Left cardiac atrium (tissue), 4 donors: ENCODE measurements at regions not wholly inside any gene's neighbourhood (a gene's known extent, or its start where the extent isn't known, plus 50 kb on each side); places are given as distances from the start of the nearest gene placed in this dataset.

ENCODE experiments used
- ATAC-seq, 2 donors: fragments of 200-7000 bp; cut with Tn5 transposase; one replicate each; pipeline ENCODE4 v1.9.1; 2020; ENCODE audit warnings: mild to moderate bottlenecking in 2 of 2, moderate library complexity in 2 of 2
- DNase-seq: peaks from one replicate; pipeline ENCODE4 v3.0.0-alpha.2; 2020
- intact Hi-C, 2 donors: fragments of 100-400 bp; cut with DNase I; formaldehyde crosslinking; loops; one replicate each; pipeline versions ENCODE4 v1.14.1 to v1.15.1; 2022 to 2023
- donor health status: DM: no; HTN: yes; CAD: no.
- donor health status: DM: no; HTN: yes; CAD: no; lungs with severe emphysema.
- donor health status: DM: yes; HTN: yes; CAD: no.
- donor health status: Dilated cardiomyopathy.

DNA sequence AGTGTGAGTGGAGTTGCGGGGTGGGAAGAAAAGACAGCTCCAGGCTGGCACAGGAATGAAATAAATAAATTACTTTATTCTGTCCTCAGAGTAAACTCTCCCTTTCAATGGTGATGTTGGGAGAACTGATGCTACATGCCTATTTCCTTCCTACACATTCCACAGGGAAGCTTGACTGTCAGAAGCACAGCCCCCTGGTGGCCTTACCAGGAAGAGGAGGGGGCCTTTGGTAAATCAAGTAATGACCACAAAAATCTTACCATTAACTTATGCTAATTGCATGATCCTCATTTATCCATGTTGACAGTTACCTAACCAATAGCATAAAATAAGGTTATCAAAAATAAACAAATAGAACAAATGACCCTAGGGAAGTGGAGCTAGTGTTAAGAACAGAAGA is 605.0 kb upstream of the PKN2 start:
- intact Hi-C loops, result no loop called here
- DNase-seq, result no peak
- ATAC-seq, result no peak

DNA sequence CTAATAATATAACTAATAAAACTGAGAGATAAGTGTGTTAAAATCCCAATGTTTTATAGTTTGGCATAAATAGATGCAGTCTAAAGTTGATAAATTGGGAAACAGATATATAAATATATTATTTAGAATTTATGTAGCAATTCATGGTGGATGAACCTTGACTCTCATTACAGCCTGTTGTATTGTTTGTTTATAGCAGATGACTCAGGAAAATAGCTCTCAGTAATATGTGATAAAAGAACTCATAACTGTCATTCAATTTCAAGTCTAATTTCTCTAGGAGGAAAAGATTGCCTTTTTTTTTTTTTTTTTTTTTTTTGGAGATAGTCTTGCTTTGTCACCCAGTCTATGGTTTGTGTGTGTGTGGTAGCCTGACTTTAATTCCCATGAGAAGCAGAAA is 603.2 kb upstream of the PKN2 start:
- DNase-seq (no peak), ATAC-seq (no peak)
- intact Hi-C loops, result no loop called here

DNA sequence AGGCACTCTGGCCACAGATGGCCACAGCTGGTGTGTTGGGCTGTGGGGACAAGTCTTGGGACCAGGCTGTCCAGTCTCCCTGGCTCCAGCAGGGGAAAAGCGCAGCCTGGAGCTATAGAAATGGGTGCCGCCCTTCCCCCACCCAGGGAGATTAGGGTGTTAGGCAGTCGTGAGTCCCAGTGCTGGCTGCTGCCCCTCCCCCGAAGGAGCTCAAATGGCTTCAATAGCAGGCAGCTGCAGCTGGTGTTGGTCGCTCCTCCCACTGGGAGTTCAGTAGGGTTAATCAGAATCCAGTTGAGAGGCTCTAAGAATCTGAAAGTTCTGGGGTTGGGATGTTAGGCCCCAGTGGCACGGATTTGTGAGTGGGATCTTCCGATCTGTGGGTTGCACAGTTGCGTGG is 595.6 kb upstream of the PKN2 start:
- ATAC-seq (no peak), DNase-seq (no peak)
- intact Hi-C loops, result no loop called here

DNA sequence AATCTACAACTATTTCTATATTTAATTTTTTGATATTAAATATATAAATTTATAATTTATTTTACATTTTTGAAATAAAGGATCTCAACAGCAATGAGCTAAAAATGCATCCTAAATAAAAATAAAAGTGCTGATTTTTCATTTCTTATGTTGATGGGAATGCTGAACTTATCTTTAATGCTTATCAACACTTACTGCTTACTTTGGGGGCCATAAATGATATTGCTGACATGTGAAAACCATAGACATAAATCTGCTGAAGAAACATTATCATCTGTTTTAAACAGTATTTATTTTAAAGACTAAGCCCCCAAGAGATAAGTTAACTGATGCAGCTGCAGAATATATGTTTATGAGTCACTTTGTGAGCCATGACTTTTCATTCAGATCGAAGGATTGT is 594.1 kb upstream of the PKN2 start:
- intact Hi-C loops, result no loop called here
- no peak for DNase-seq

DNA sequence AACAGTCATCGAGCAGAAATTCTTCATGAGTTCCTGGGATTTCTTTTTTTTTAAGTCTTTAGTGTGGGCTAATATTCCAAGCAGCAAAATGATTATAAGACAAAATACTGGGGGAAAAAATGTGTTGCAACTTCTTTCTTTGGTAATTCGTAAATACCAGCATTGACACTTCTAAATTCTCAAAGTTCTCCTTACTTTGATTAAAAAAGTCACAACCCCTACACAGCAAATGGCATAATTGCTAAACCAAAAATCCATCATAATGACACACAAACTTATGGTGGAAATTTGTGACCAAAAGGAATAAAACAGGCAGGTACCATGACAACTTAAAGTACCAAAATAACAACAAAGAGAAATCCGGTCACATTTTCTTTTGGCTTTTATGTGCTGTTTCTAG is 585.2 kb upstream of the PKN2 start:
- DNase-seq, result no peak
- ATAC-seq, result no peak
- intact Hi-C loops, result no loop called here

More for the DNA sequence above, 594.1 kb upstream of the PKN2 start:
- ATAC-seq, result no peak

DNA sequence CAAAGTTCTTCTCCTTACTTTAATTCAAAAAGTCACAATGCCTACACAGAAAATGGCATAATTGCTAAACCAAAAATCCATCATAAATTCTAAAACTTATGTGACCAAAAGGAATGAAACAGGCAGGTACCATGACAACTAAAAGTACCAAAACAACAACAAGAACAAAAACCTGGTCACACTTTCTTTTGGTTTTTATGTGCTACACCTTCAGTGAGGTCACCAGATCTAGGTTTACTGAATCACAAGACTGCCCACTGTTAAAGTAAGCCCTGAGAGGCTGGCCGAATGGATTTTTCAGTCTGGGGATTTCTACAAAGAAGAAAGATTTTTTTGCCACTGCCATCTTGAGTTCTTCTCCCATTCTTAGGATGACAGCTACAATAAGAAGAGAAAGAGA is 583.0 kb upstream of the PKN2 start:
- ATAC-seq (no peak), DNase-seq (no peak)
- intact Hi-C loops, result no loop called here

DNA sequence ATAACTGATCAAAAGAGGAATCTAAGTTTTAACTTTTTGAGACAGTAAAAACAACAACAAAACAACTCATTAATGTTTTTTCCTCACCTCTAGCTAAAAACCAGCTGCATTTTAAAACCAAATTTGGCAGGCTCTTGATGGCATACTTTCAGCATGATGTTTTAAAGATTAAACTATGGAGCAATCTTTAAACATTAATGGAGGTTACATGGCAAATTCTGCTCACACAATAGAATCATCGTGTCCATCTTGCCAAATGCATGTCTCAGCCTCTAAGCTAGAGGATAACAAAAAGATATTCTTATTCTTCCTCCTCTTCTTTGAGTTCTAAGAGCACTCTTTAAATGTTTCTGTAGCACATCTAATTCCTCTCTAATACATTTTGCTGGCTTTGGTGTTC is 579.8 kb upstream of the PKN2 start:
- intact Hi-C loops, result no loop called here
- peak in 1 of 2 donors; percentile 57 for ATAC-seq
- no peak for DNase-seq

DNA sequence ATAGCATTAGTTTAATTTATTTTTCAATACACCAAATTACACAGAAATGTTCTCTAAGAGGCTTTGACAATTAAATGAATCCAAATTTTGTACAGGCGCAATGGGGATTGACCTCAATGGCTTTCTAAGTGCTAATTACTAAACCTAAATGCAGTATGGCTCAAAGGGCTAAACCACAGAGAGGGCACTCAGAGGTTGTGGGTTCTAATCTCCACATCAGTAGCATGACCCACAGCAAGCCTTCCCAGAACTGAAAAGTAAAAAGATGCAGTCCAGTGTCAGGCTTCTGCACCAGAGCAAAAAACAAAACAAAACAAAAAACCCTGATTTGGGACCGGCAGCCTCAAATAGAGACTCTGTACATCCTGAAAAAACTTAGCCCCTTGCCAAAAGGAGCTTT is 579.2 kb upstream of the PKN2 start:
- ATAC-seq (no peak), DNase-seq (no peak)
- intact Hi-C loops, result no loop called here

DNA sequence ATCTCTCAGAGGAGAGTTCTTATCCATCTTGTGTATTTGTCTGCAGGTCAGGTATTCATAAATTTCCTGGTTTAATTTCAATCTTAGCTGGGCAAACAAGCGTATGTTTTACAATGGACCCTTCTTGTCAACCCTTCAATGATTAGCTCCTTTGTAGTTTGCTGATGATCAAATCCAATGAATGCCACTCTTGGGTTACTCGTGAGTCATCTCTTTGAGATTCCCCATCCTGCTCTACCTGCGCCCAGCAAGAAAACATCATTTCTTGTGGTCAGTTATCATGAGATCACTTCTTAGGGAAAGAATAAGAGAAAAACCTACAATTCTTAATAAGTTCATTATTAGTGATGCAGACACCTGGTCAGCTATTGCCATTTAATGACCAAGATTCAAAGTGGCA is 572.3 kb upstream of the PKN2 start:
- ATAC-seq (no peak), DNase-seq (no peak)
- intact Hi-C loops, result no loop called here

DNA sequence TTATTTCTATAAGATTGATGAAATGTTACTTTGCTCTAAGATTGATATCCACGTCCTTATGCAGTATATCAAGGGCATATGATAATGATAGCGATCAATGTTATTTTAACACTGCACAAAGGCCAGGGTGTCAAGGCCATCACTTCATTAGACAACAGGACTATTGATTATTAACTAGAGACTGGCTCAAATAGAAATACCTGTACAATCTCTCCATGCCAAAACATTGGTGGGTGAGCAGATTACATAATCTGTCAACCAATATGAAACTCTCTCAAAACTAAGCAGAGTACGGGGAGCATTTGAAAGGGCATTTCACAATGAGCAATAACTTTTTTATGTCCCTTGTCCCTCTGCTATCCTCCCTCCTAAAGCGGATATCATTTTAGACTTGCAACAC is 566.5 kb upstream of the PKN2 start:
- intact Hi-C loops, result no loop called here
- ATAC-seq (no peak), DNase-seq (no peak)

DNA sequence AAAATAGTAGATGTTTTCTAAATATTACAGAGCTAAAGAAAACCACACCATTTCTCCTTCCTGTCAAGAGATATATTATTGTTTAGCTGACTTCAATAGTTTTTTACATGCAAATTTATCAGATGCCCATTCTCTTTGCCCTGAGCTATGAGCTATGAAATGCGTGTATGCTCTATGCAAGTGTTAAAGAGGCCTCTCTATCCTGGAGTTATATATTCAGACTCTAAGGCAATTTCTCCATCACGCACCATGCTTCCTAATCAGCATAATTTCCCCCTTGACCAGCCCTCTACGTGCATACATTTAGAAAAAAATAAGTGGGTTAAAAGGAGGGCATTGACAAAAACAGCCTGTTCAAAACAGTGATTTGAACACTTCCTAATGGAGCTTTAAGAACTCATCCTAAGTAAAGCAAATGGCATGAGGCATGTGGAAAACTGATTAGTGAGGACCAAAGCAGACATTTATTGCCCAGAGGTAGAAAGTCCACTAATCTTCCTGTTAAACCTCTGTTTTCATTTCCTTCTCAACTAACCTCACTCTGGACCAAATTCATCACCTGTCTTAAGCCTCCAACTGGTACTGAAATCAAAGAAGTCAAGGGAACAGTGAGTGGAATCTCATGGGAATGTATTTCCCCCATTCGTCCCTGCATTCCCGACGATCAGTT is 565.8 kb upstream of the PKN2 start:
- intact Hi-C loops, result no loop called here
- ATAC-seq, result no peak
- no peak for DNase-seq

DNA sequence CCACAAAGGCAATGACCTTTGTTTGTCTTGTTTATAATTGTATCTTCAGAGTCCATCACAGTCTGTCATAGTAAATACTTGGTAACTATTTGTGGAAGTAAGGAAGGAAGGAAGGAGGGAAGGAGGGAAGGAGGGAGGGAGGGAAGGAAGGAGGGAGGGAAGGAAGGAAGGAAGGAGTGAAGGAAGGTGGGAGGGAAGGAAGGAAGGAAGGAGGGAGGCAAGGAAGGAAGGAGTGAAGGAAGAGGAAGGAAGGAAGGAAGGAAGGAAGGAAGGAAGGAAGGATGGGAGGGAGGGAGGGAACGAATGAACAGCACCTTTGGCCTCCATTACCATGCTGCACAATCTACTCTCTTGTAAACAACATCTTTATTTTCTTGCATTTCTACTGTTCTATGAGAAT is 559.5 kb upstream of the PKN2 start:
- intact Hi-C loops, result no loop called here
- DNase-seq (no peak), ATAC-seq (no peak)

DNA sequence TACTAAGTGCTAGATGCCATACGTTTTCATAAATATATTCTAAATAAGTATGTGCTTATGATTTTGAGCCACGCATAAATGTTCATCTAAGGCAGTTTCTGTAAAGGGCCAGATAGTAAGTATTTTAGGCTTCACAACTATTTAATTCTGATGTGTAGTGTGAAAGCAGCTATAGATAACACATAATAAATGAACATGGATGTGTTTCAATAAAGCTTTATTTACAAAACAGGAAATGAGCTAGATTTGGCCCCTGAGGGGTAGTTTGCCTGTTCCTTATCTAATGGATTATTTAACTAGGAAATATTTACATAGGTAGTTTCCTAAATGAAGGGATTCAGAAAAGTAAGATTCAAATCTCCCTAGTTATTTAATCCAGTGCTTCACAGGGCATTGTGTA is 557.6 kb upstream of the PKN2 start:
- ATAC-seq (no peak), DNase-seq (no peak)
- intact Hi-C loops, result no loop called here

DNA sequence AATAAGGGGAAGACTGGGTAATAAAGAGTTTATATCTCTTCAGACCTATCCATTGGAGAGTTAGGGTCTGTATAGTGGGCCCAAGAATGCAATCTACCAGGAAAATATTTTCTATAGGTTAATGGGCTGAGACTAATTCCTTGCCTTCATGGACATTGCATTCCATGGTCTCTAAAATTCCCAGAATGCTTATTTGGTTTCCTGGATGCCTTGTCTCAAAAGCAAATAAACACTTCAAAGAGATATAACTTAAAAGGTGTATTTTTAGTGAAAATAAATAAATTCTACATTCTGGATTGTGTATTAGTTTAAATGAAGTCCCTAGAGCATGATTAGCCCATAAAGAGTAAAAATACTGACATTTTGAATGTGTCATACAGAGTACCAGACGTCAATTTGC is 550.1 kb upstream of the PKN2 start:
- intact Hi-C loops, result no loop called here
- no peak for DNase-seq
- ATAC-seq, result no peak

DNA sequence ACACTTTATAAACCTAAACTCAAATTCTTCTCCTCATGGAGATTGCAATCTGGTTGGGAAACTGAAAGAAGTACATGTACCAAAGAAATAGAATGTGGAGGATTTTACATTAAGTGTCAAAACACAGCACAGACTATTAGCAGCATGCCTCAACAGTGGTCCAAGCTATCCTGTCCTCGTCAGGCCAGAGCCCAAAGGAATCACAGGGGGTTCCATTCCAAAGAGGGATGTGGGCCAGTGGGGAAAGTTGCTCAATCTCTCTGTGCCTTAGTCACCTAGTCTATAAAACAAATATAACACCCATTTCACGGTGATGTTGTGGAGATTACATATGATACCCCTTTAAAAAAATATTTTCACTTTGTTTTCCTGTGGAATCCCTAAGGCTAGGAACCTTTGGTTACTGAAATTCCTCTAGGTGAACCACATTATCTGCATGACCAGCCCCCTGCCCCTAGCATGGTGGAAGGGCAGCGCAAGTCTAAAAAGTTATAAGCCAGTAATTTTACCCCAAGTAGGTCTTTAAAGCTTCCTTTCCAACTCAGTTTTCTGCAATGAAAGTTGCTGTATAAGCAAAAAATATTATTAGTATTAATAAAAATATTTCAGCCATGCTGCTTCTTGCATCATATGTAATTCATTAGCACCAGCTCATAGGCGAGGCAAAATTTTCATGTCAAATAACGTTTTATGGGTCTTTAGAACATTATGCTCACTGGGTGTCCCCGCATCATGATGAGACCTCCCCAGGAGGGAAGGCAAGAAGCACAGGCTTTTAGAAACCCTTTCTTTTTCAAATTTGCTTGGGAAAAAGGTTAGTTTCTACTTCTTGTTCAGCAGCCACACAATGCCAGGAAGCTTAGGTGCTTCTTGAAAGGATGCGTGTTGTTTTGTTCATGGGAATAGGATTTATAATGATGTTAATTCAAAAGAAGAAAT is 548.8 kb upstream of the PKN2 start:
- no peak for ATAC-seq
- DNase-seq, result no peak
- intact Hi-C loops, result no loop called here

DNA sequence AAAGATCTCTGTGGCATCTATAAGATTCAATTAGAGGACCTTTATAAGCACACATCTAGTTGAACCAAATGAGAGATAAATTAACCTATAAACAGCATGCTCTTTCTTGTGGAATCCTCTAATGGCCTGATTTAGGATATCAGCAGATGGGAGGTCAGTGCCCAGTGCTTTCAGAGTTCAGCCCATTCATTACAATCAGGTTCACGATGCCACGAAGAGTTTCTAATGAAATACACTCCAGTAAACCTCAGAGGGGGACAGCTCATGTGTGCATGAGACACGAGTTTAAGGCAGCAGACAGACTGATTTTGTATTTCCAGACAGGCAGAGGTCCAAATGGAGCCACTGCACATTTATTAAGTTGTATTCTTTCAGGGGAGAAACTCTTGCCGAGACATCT is 544.4 kb upstream of the PKN2 start:
- intact Hi-C loops, result no loop called here
- DNase-seq (no peak), ATAC-seq (no peak)

DNA sequence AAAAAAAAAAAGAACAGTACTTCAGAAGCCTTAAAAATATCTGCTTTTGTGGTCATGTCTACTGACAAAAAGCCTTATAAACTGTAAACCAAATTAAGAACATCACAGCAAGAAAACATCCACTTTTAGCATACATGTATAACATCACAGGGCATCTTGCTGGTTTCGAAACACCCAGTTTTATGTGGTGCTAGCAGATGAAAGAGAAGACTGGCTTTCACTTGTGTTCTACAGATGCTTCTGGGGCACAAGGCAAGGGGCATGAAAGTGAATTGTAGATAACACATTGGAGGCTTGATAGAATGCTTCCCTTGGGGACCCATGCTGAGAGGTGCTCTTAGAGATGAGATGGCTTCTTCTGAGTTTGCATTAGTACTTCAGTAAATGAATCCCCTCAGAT is 543.7 kb upstream of the PKN2 start:
- DNase-seq (no peak), ATAC-seq (no peak)
- intact Hi-C loops, result no loop called here

DNA sequence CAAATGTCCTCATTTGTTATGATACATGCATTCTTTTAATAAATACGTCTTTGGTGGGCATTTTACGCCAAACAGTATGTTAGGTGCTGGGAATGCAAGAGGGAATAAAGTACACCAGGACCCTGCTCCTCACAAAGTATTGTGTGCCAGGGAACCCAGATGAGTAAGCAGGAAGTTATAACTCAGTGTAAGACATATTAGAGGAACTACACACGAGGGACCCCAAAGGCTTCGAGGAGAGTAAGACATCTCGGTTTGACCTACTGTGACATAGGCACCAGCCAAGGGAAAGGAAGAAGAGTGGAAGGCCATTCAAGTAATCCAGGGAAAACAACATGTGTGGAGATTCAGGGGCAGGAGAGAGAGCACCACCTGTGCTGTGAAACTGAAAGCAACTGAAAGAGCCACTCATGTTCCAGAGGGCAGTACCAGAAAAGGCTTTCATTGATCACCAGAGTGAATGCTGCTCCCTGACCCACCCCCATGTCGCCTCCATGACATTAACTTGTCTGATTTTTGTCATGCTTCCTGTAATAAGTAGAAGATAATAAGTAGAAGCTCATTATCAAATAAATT is 542.5 kb upstream of the PKN2 start:
- intact Hi-C loops, result no loop called here
- no peak for ATAC-seq
- no peak for DNase-seq

DNA sequence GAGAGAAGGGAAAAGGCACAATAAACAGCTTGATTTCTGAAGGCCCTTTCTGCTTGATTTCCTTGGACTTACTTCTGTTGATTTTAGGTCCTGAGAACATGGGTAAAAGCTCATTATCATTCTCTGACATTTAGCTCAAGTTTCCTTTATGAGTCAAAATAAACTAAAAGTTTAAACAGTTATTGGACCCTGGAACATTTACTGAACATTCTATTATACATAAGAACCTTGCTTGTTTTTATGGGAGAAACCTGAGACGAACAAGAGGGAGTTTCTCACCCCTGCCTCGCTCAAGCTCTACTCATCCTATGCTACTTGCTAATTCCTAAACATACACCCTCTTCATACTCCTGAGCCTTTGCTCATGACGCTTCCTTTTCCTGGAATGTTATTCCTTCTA is 538.3 kb upstream of the PKN2 start:
- intact Hi-C loops, result no loop called here
- no peak for ATAC-seq
- DNase-seq, result no peak

DNA sequence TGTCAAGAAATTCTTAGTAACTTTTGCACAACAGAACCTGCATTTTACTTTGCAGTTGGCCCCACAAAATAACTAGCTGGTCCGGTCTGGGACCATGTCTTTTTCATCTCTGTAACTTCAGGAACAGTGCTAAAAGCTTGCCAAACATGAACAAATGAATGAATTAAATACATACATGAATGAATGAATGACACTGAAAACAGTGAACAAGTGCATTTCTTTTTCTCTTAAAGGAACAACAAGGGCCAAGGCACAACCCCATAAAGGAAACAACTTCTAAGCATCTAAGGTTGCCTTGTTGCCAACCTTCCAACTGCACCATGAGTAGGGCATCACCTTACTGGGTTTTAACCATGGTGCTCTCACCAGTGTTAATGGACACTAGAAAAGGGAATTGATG is 534.4 kb upstream of the PKN2 start:
- intact Hi-C loops, result no loop called here
- ATAC-seq (no peak), DNase-seq (no peak)

DNA sequence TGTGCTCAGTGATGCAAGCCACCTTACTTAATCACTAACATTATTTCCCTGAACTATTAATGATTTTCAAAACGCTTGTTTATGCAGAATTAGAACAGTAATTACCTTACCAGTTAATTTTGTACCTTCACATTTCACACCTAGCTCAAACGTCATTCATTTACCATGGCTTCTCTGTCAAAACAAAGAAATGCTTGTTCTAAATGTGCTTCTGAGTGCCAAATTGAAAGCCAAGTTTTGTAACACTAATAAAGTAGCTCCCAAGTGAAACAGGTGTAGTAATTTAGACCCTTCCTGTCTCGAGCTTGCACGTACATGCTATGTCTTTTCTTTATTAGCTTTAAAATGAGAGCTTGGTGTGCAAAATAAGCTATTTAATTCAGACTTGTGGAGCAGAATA is 533.7 kb upstream of the PKN2 start:
- no peak for ATAC-seq
- intact Hi-C loops, result no loop called here
- DNase-seq, result no peak
